Type B pancreatic cell (in vitro differentiated cells): ENCODE measurements at regions not wholly inside any gene's neighbourhood (a gene's known extent, or its start where the extent isn't known, plus 50 kb on each side); places are given as distances from the start of the nearest gene placed in this dataset.
"Not testable (repeated sequence)": the region's sequence is repeated elsewhere in the genome, so short reads cannot be mapped to it uniquely, and the experiment has no call there.

Experiments
- DNase-seq: peaks from one replicate; pipeline ENCODE4 v3.0.0; 2021; ENCODE audit warnings: mixed read lengths; ENCODE audit not compliant: unreplicated experiment; ENCODE audit errors: extremely low spot score
- H3K27ac Mint-ChIP-seq: 2 replicates; pipeline ENCODE4 v1.8.0; 2021; ENCODE audit warnings: mild to moderate bottlenecking, mixed read lengths
- H3K27me3 Mint-ChIP-seq: 2 replicates; pipeline ENCODE4 v1.8.0; 2021; ENCODE audit warnings: mixed read lengths
- H3K36me3 Mint-ChIP-seq: 2 replicates; pipeline ENCODE4 v1.8.0; 2021; ENCODE audit warnings: mixed read lengths
- H3K4me1 Mint-ChIP-seq: one replicate; pipeline ENCODE4 v1.8.0; 2021; ENCODE audit warnings: mixed read lengths; ENCODE audit not compliant: unreplicated experiment
- H3K4me3 Mint-ChIP-seq: 2 replicates; pipeline ENCODE4 v1.8.0; 2021; ENCODE audit warnings: mild to moderate bottlenecking, mixed read lengths
- H3K9me3 Mint-ChIP-seq: 2 replicates; pipeline ENCODE4 v1.8.0; 2021; ENCODE audit warnings: mixed read lengths
- TF ChIP-seq, protein P1 (sequence below): fragments of 200-600 bp; sonication (generic); conservative IDR thresholded peaks from 2 replicates; pipeline ENCODE4 v1.5.0; 2021; ENCODE audit warnings: antibody characterized with exemption, mild to moderate bottlenecking

DNA sequence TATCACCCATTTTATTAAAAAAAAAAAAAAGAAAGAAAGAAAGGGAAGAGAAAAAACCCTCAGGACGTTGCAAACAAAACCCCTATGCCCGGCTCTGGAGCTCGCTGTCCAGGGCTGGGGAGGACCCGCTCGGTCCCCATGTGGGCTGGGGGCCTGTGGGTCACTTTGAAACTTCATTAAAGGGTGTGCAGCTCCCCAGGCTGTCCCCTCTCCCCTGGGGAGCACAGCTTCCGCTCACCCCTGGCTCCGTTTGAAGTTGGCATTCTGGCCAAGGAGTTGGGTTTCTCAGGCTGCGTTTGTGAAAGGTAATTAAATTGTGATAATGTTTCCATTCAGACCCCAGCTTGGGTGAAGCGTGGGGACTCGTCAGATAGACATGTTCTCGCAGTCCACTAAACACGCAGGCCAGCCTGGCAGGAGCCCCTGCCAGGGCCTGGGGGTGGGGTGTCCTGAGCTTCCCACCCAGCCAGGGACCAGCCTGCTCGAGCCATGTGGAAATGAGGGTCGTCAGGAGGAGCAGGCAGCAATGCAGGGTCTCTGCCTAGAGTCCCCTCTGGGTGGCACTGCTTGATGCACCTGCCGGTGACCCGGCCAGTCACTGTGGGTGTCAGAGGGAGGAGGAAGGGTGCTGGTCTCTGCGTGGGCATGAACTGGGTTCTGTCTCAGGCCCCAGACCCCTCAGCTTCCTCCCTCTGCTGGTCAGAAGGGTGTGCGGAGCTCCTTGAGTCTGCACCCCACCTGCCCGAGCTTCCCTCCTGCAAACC, 166.2 kb downstream of the INHBB start:
- Mint-ChIP-seq H3K4me1 (peaks cover 14% of the 10 kb centered on the region), H3K36me3 (no peaks in the 10 kb centered on the region), H3K27me3 (peaks cover 19% of the 10 kb centered on the region), H3K9me3 (no peaks in the 10 kb centered on the region), H3K4me3 (no peak overlapping the region), H3K27ac (no peak overlapping the region)
- TF ChIP-seq, protein P1, sequence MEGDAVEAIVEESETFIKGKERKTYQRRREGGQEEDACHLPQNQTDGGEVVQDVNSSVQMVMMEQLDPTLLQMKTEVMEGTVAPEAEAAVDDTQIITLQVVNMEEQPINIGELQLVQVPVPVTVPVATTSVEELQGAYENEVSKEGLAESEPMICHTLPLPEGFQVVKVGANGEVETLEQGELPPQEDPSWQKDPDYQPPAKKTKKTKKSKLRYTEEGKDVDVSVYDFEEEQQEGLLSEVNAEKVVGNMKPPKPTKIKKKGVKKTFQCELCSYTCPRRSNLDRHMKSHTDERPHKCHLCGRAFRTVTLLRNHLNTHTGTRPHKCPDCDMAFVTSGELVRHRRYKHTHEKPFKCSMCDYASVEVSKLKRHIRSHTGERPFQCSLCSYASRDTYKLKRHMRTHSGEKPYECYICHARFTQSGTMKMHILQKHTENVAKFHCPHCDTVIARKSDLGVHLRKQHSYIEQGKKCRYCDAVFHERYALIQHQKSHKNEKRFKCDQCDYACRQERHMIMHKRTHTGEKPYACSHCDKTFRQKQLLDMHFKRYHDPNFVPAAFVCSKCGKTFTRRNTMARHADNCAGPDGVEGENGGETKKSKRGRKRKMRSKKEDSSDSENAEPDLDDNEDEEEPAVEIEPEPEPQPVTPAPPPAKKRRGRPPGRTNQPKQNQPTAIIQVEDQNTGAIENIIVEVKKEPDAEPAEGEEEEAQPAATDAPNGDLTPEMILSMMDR: peak; percentile 27
- DNase-seq: no peak

DNA sequence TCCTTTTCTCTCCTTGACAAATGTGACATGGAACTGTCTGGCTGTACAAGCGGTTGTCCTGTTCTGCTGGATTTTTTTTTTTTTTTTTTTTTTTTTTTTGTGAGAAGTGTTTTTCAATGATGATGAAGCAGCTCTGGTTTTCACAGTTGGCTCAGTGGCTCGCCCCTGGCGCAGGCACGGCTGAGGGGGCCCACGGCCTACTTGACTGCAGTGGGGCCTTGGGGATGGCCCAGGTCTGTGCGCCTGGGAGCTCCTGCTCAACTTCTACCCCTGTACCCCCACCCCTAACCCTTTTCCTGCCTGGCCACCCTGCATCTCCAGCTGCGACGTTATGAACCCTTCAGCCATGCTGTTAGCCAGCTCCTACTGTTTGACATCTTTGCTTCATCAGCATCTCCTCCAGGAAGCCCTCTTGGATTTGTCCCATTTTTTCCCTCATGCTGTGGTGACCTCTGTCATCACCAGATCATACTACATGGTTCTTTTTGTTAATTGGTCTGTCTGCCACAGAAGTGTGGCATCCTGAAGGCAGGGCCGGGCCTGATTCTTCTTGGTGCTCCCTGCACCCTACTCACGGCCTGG, 167.9 kb downstream of the INHBB start:
- Mint-ChIP-seq H3K36me3 (no peaks in the 10 kb centered on the region), H3K4me1 (peaks cover 22% of the 10 kb centered on the region), H3K27ac (no peak overlapping the region), H3K4me3 (no peak overlapping the region), H3K9me3 (no peaks in the 10 kb centered on the region), H3K27me3 (peaks cover 18% of the 10 kb centered on the region)
- TF ChIP-seq, protein P1: no peak
- DNase-seq: no peak

- Mint-ChIP-seq H3K27me3 (peaks cover 18% of the 10 kb centered on the region), H3K4me3 (no peak overlapping the region), H3K9me3 (no peaks in the 10 kb centered on the region), H3K36me3 (no peaks in the 10 kb centered on the region), H3K4me1 (peaks cover 22% of the 10 kb centered on the region), H3K27ac (no peak overlapping the region)
- TF ChIP-seq, protein P1: no peak
- no peak for DNase-seq
Measured at GRCh38 chr2:120514521-120514920, 168.6 kb downstream of the INHBB start.

- Mint-ChIP-seq H3K27me3 (peaks cover 18% of the 10 kb centered on the region), H3K4me1 (peaks cover 22% of the 10 kb centered on the region)
- H3K27ac Mint-ChIP-seq, H3K4me3 Mint-ChIP-seq, H3K36me3 Mint-ChIP-seq, H3K9me3 Mint-ChIP-seq, DNase-seq: not testable (repeated sequence)
Measured at GRCh38 chr2:120515066-120515758, 169.3 kb downstream of the INHBB start.

DNA sequence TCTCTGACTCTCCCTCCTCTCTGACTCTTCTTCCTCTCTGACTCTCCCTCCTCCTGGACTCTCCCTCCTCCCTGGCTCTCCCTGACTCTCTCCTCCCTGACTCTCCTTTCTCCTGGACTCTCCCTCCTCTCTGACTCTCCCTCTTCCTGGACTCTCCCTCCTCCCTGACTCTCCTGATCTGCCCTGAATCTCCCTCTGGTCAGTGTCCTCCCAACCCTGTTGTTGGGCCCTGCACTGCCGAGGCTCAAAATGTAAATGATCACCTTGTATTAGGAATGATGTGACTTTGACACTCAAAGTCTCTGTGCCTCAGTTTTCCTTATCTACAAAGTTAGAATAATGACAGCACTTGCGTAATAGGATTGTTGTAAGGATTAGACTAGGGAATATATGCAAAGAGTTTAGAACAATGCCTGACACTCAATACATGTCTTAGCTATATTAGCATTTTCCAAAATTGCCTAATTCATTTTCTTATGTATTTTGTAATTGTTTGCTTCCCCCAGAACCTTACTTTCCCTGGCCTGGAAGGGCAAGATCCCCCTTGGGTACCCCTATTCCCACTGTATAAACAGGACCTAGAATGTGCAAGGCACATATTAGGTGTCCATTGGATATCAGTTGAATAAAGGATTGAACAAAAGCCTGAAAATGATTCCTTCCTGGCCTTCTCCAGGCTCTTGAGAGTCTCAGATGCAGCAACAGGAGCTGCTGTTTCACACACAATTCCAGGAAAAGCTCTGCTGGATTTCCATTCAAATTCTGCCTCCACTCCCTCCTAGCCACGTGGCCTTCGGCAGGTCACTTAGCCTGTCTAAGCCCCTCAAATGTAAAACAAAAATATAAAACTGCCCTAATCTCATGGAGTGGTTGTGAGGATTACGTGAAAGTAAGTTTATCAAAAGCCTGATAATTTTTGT, 170.1 kb downstream of the INHBB start:
- no peaks in the 10 kb centered on the region for H3K9me3 Mint-ChIP-seq
- no peak overlapping the region for H3K27ac Mint-ChIP-seq
- DNase-seq: no peak
- peaks cover 18% of the 10 kb centered on the region for H3K27me3 Mint-ChIP-seq
- H3K36me3 Mint-ChIP-seq: no peaks in the 10 kb centered on the region
- peaks cover 22% of the 10 kb centered on the region for H3K4me1 Mint-ChIP-seq
- TF ChIP-seq, protein P1: no peak
- H3K4me3 Mint-ChIP-seq: no peak overlapping the region
